ENCODE measurements at regions not wholly inside any gene's neighbourhood (a gene's known extent, or its start where the extent isn't known, plus 50 kb on each side); places are given as distances from the start of the nearest gene placed in this dataset.

- H4K8ac ChIP-seq (ENCODE audit: low read depth in 2 of 2, low read length in 2 of 2) = no peak overlapping the region
- in situ Hi-C loops (cut with MboI; ENCODE audit: low sequenced_read_pairs) = no loop called here
- H3K18ac ChIP-seq (ENCODE audit: low read depth, low read length) = no peak overlapping the region
- H3K9me3 ChIP-seq (ENCODE audit: control insufficient read depth, insufficient read depth, low read length) = no peaks in the 10 kb centered on the region
- H4K20me1 ChIP-seq (ENCODE audit: insufficient read depth, low read length) = no peaks in the 10 kb centered on the region
- no peak overlapping the region for H4K5ac ChIP-seq (ENCODE audit: low read depth, low read length)
- no peak overlapping the region for H2AK9ac ChIP-seq (replicated peaks; ENCODE audit: low read depth, low read length, poor library complexity)
- no peak overlapping the region for H2AK5ac ChIP-seq (ENCODE audit: low read depth, low read length)
- H3K27me3 ChIP-seq (ENCODE audit: control insufficient read depth, insufficient read depth, low read length) = no peaks in the 10 kb centered on the region
- DNase-seq = no peak
- H2BK5ac ChIP-seq (ENCODE audit: low read depth, low read length, poor library complexity, severe bottlenecking) = no peak overlapping the region
- H3K14ac ChIP-seq (replicated peaks; ENCODE audit: low read depth, low read length) = no peak overlapping the region
- no peak overlapping the region for H2AFZ ChIP-seq (replicated peaks; ENCODE audit: low read length, poor library complexity)
- no CpG with 5 or more reads among the region's 7 CpGs for WGBS, 2 experiments (ENCODE audit: extremely low coverage in 2 of 2, insufficient read length in 1 of 2)
- no peak overlapping the region for H3K23ac ChIP-seq (ENCODE audit: low read depth, low read length)
- POLR2A ChIA-PET (ENCODE audit: unreplicated experiment) = no interaction called here
- H4K91ac ChIP-seq (ENCODE audit: insufficient read depth, low read depth, low read length) = no peak overlapping the region
- H2BK20ac ChIP-seq (ENCODE audit: low read depth, low read length) = no peak overlapping the region
- no TSS peak for BruUV-seq (replicated peaks)
- H3K79me1 ChIP-seq (ENCODE audit: low read depth in 1 of 2, low read length in 2 of 2) = no peaks in the 10 kb centered on the region
- H3K36me3 ChIP-seq (ENCODE audit: control insufficient read depth, insufficient read depth, low read length) = no peaks in the 10 kb centered on the region
- no peak overlapping the region for H3K56ac ChIP-seq (ENCODE audit: extremely low read depth, insufficient read depth, low read length)
- H3K4me2 ChIP-seq (ENCODE audit: low read depth, low read length) = no peak overlapping the region
- no peak overlapping the region for H3K4me3 ChIP-seq (ENCODE audit: insufficient read depth, low read depth, low read length)
- ATAC-seq (ENCODE audit: low read depth) = no peak
- H3K9ac ChIP-seq (ENCODE audit: low read depth, low read length) = no peak overlapping the region
- H3K9me1 ChIP-seq (ENCODE audit: insufficient read depth, low read length) = no peaks in the 10 kb centered on the region
- TF ChIP-seq RFX5 (IDR thresholded peaks at IDR 0.05; ENCODE audit: low read depth, low read length) (no peak), FOS (IDR thresholded peaks at IDR 0.05; ENCODE audit: low read depth, low read length) (no peak), BHLHE40 (IDR thresholded peaks at IDR 0.05; ENCODE audit: low read depth, low read length) (no peak), SMC3 (IDR thresholded peaks at IDR 0.05; ENCODE audit: low read depth, low read length) (no peak), RCOR1 (IDR thresholded peaks at IDR 0.05; ENCODE audit: insufficient replicate concordance, low read length) (no peak), MXI1 (IDR thresholded peaks at IDR 0.05; ENCODE audit: borderline replicate concordance, low read depth, low read length) (no peak), CHD1 (IDR thresholded peaks at IDR 0.05; ENCODE audit: low read depth, low read length) (no peak), ELK1 (IDR thresholded peaks at IDR 0.05; ENCODE audit: borderline replicate concordance, low read depth, low read length) (no peak), POLR2A (IDR thresholded peaks at IDR 0.05; ENCODE audit: low read depth, low read length) (no peak)
- no peaks in the 10 kb centered on the region for H3K4me1 ChIP-seq (ENCODE audit: control insufficient read depth, insufficient read depth, low read length)
- H3K27ac ChIP-seq (ENCODE audit: insufficient read depth, low read length) = no peak overlapping the region
- CTCF ChIA-PET = no interaction called here
- dilution Hi-C loops (cut with HindIII; ENCODE audit: low sequenced_read_pairs, unreplicated experiment) = no loop called here
- no peak overlapping the region for H2BK120ac ChIP-seq (ENCODE audit: low read depth, low read length)
- no peak overlapping the region for H3K4ac ChIP-seq (ENCODE audit: low read depth, low read length)
- no peak overlapping the region for H2BK15ac ChIP-seq (ENCODE audit: low read depth, low read length)
- intact Hi-C loops (cut with micrococcal nuclease) = no loop called here
Observed at GRCh38 chr1:65564493-65564892, 144.0 kb downstream of the LEPR start.
